ENCODE measurements at regions not wholly inside any gene's neighbourhood (a gene's known extent, or its start where the extent isn't known, plus 50 kb on each side); places are given as distances from the start of the nearest gene placed in this dataset.

DNA sequence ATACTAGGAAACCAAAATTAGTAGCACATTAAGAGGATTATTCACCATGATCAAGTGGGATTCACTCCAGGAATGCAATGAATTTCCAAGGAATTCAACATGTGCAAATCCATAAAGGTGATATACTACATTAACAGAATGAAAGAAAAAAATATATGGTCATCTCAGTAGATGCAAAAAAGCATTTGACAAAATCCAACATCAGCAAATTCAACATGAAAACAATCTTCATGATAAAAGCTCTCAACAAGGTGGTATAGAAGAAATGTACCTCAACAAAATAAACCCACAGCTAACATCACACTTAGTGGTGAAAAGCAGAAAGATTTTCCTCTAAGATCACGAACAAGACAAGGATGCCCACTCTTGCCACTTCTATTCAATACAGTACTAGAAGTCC lies 74.4 kb upstream of the PDE10A start:
- no peaks in the 10 kb centered on the region for H3K36me3 ChIP-seq (ENCODE audit: control insufficient read depth in 2 of 2, extremely low read depth in 1 of 2, insufficient read depth in 2 of 2, low read length in 2 of 2)
- FAIRE-seq (no peak), DNase-seq (ENCODE audit: low read depth, low spot score) (no peak)
- no peaks in the 10 kb centered on the region for H3K9me3 ChIP-seq (replicated peaks; ENCODE audit: control insufficient read depth, insufficient read depth, low read length)
- no peaks in the 10 kb centered on the region for H4K20me1 ChIP-seq (replicated peaks; ENCODE audit: control insufficient read depth, extremely low read depth, insufficient read depth, low read length)
- intact Hi-C loops (cut with micrococcal nuclease) (no loop called here), dilution Hi-C loops (cut with MboI; ENCODE audit: extremely low pct_ligation_motif_present, low sequenced_read_pairs) (no loop called here)
- CTCF ChIA-PET: no interaction called here
- BruUV-seq (replicated peaks): no TSS peak
- no peak overlapping the region for H3K4me2 ChIP-seq (ENCODE audit: insufficient read depth, low read length)
- no peaks in the 10 kb centered on the region for H3K79me2 ChIP-seq (ENCODE audit: control insufficient read depth, insufficient read depth, low read length)
- H3K9ac ChIP-seq (replicated peaks; ENCODE audit: extremely low read depth, insufficient read depth, low read length): no peak overlapping the region
- no peaks in the 10 kb centered on the region for H3K9me1 ChIP-seq (replicated peaks; ENCODE audit: control insufficient read depth, extremely low read depth, insufficient read depth, low read length)
- no peak overlapping the region for H2AFZ ChIP-seq (ENCODE audit: low read depth, low read length)
- H3K4me1 ChIP-seq (ENCODE audit: control insufficient read depth, extremely low read depth, insufficient read depth, low read length): no peaks in the 10 kb centered on the region
- H3K27me3 ChIP-seq (ENCODE audit: control insufficient read depth in 2 of 2, insufficient read depth in 2 of 2, low read length in 2 of 2): peaks cover 0 to 4% of the 10 kb centered on the region in 2 experiments
- POLR2A ChIA-PET: no interaction called here
- H3K27ac ChIP-seq (ENCODE audit: insufficient read depth, low read depth, low read length): no peak overlapping the region
- TF ChIP-seq GATA2 (IDR thresholded peaks at IDR 0.05; ENCODE audit: insufficient read depth, insufficient read length, low read depth, low read length) (no peak), JUN (IDR thresholded peaks at IDR 0.05; ENCODE audit: borderline replicate concordance, insufficient read depth, insufficient read length, low read depth) (no peak), FOS (IDR thresholded peaks at IDR 0.05; ENCODE audit: borderline replicate concordance, insufficient read depth, low read length) (no peak), EZH2 (IDR thresholded peaks at IDR 0.05; ENCODE audit: borderline replicate concordance, low read depth, low read length, severe bottlenecking) (no peak), POLR2A (IDR thresholded peaks at IDR 0.05; ENCODE audit: low read depth, low read length) (no peak), MYC (IDR thresholded peaks at IDR 0.05; ENCODE audit: low read depth, low read length) (no peak), POLR2AphosphoS5 (IDR thresholded peaks at IDR 0.05; ENCODE audit: insufficient read depth, low read depth, low read length) (no peak)
- TF ChIP-seq, protein P1, sequence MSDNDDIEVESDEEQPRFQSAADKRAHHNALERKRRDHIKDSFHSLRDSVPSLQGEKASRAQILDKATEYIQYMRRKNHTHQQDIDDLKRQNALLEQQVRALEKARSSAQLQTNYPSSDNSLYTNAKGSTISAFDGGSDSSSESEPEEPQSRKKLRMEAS (IDR thresholded peaks at IDR 0.05; ENCODE audit: insufficient read depth, insufficient read length): no peak
- TF ChIP-seq, protein P2, sequence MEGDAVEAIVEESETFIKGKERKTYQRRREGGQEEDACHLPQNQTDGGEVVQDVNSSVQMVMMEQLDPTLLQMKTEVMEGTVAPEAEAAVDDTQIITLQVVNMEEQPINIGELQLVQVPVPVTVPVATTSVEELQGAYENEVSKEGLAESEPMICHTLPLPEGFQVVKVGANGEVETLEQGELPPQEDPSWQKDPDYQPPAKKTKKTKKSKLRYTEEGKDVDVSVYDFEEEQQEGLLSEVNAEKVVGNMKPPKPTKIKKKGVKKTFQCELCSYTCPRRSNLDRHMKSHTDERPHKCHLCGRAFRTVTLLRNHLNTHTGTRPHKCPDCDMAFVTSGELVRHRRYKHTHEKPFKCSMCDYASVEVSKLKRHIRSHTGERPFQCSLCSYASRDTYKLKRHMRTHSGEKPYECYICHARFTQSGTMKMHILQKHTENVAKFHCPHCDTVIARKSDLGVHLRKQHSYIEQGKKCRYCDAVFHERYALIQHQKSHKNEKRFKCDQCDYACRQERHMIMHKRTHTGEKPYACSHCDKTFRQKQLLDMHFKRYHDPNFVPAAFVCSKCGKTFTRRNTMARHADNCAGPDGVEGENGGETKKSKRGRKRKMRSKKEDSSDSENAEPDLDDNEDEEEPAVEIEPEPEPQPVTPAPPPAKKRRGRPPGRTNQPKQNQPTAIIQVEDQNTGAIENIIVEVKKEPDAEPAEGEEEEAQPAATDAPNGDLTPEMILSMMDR (IDR thresholded peaks at IDR 0.05; ENCODE audit: extremely low read depth in 1 of 2, insufficient read depth in 1 of 2, low read depth in 1 of 2, low read length in 2 of 2): no peak
- H3K4me3 ChIP-seq (replicated peaks in 1 of 3; ENCODE audit: insufficient read depth in 1 of 3, low read depth in 1 of 3, low read length in 3 of 3): no peak overlapping the region

Measured in endothelial cell of umbilical vein (primary cell).